HG03354 (cell line): ENCODE measurements at regions not wholly inside any gene's neighbourhood (a gene's known extent, or its start where the extent isn't known, plus 50 kb on each side); places are given as distances from the start of the nearest gene placed in this dataset.
A peak's percentile ranks its signal among the peaks of the same experiment; 100 is the strongest.
"Not testable (repeated sequence)": the region's sequence is repeated elsewhere in the genome, so short reads cannot be mapped to it uniquely, and the experiment has no call there.

Source experiments
- ATAC-seq: cut with Tn5 transposase; IDR thresholded peaks from one replicate; pipeline ENCODE4 v1.9.1; 2021; ENCODE audit warnings: mild to moderate bottlenecking; ENCODE audit not compliant: unreplicated experiment, poor library complexity, severe bottlenecking

- ATAC-seq, result no peak
Measured at GRCh38 chr2:185241556-185241955, 497.0 kb upstream of the FSIP2 start.

DNA sequence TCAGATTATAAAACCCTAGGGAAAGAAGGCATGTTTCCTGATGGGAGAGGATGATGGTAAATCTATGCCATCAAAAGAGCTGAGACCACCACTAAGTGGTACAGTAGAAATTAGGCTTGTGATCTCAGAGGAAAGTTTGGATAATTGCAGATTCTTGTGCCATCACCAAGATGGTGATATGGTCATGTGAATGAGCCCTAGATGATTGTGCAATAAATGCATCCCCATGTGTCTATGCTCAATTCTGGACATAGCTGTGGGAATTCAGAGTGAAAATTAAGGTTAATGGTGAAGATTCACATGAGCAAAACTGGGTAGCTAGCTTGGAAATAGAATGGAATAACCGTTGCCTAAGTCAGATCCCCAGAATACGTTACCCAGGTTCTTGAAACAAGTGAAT lies 496.1 kb upstream of the FSIP2 start:
- ATAC-seq, result no peak

DNA sequence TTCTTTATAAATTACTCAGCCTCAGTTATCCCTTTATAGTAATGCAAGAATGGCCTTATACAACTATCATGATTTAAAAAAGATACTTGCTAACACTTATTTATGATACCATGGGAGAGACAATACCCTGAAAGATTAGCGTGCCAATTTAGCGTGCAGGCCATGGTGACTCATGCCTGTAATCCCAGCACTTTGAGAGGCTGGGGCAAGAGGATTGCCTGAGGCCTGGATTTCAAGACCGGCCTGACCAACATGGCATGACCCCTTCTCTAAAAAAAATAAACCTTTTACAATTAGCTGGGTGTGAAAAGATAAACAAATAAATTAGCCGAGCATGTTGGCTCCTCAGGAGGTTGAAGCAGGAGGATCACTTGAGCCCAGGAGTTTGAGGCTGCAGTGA lies 493.4 kb upstream of the FSIP2 start:
- ATAC-seq, result no peak

GRCh38 chr2:185245806-185246205 lies 492.8 kb upstream of the FSIP2 start:
- ATAC-seq, result no peak

DNA sequence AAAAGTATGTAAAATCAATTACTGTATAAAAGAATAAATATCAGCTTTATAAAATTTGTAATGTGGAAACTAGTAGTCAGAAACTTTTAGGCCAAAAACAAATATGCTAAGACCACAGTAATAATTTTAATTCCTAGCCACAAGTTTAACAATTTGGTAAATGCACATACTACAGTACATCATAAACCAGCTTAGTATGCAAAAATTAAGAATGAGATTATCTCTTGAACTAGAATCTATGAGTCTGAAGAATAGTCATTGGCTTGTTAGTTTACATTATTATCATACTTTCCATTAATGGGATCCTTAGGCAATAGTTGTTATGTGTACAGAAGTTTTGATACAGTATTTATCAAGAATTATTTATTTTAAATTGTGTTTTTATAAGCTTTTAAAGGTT lies 491.9 kb upstream of the FSIP2 start:
- no peak for ATAC-seq

GRCh38 chr2:185255566-185255965 lies 483.0 kb upstream of the FSIP2 start:
- ATAC-seq, result no peak

GRCh38 chr2:185265747-185266146 lies 472.9 kb upstream of the FSIP2 start:
- no peak for ATAC-seq

- ATAC-seq, result no peak
Measured at GRCh38 chr2:185268651-185269050, 470.0 kb upstream of the FSIP2 start.

DNA sequence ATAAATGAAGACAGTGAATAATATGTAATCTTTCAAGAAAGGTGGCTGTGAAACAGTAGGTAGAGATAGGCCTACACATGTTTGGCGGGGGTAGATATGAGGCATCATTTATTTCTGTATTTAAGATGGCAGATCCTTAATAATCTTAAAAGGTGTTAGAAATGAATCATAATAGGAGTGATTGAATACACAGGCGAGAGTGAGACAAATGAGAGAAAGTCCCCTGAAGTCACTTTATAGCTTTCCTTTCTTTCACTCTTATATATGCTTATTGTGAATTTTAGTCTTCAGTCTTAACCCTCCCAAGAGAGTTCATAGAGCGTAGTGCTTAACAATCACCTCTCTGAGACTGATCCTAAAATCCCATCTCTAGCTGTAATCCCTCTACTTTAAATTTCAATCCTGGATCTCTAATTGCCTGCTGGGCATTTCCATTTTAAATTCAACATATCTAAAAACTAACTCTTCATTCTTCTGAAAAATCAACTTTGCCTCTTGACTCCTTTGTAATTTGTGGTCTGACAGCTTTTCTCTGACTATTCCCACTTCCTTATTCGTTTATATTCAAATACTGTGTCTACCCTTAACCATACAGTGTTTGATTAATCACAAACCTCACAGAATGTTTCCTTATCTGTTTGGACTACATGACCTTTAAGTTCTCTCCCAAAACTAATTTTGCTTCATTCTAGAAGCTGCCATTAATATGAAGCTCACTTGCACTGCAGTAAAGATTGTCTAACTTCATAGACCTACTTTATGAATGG lies 463.7 kb upstream of the FSIP2 start:
- ATAC-seq, result no peak

GRCh38 chr2:185275979-185276378 lies 462.6 kb upstream of the FSIP2 start:
- not testable (repeated sequence) for ATAC-seq

- ATAC-seq, result no peak
Measured at GRCh38 chr2:185278761-185279160, 459.8 kb upstream of the FSIP2 start.

- ATAC-seq, result peak; percentile 55
Measured at GRCh38 chr2:185279999-185280398, 458.6 kb upstream of the FSIP2 start.

GRCh38 chr2:185284696-185285095 lies 453.9 kb upstream of the FSIP2 start:
- ATAC-seq, result no peak

DNA sequence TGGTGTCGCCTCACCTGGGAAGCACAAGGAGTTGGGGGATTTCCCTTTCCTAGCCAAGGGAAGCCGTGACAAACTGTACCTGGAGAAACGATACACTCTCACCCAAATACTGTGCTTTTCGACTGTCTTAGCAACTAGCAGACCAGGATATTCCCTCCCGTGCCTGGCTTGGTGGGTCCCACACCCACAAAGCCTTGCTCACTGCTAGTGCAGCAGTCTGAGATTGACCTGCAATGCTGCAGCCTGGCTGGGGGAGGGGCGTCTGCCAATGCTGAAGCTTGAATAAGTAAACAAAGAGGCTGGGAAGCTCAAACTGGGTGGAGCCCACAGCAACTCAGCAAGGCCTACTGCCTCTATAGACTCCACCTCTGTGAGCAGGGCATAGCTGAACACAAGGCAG lies 448.6 kb upstream of the FSIP2 start:
- ATAC-seq, result not testable (repeated sequence)

DNA sequence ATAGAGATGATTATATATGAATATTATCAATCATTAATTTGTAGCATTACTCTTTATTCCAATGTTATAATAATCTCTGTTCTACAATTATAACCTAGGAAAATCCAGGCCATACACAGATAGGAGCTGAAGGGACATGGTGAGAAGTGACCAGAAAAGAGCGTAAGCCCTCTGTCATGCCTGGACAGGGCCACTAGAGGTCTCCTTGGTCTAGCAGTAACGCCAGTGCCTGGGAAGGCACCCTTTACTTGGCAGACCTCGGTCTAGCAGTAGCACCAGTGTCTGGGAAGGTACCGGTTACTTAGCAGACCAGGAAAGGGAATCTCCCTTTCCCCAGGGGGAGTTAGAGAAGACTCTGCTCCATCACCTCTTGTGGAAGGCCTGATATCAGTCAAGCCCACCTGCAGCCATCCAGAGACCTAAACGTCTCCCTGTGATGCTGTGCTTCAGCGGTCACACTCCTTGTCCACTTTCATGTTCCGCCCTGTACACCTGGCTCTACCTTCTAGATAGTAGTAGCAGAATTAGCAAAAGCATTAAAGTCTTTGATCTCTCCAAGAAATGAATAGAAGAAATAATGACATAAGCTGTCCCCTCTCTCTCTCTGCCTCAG lies 447.5 kb upstream of the FSIP2 start:
- peak; percentile 99 for ATAC-seq

DNA sequence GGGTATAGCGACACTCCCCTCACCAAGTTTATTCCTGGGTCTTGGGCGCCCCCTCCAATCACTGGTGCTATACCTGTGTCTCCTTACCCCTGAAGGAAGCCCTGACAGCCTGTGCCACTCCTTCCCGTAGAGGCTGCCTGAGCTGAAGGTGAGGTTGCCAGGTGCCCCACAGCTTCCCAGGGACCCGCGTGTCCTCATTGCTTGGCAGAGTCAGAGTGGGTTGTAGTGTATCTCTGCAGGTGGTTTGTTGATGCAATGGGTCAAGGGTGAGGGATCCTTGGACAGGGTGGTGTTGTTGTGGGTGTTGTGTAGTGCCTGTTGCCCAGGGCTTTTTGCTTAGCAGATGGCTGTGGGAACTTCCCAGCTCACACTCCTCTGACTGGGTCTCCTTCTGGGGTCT lies 438.7 kb upstream of the FSIP2 start:
- ATAC-seq, result no peak

GRCh38 chr2:185306119-185306518 lies 432.5 kb upstream of the FSIP2 start:
- no peak for ATAC-seq

DNA sequence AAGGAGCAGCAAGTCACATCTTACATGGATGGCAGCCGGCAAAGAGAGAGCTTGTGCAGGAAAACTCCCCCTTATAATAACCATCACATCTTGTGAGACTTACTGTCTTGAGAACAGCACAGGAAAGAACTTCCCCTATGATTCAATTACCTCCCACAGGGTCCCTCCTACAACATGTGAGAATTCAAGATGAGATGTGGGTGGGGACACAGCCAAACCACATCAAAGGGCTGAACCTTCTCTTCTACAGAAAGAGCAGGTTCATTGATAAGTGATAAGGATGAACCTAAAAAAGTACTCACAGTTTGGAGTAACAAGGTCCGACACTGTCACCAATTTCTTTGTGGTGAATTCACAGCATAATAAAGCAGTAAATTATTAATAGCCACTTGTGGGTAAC lies 422.2 kb upstream of the FSIP2 start:
- no peak for ATAC-seq

DNA sequence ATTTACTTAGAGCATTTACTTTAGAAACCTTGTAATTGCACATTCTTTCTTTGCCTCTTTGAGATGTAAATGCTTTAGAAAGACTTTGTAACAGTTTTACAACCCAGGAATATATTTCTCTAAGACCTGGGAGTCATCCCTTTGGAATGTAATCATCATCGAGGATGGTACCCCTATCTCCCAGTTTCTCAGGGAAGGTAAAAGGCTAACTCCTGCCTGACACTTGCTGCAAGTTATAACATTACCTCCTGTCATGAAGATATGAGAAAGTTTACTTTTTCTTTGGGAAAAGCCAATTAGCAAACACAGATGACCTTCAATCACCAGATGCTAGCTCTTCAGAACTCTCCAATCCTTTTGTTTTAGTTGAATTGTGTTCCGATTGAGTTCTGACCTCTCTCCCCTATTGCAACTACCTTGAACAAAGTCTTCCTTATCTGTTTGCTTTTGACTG lies 420.3 kb upstream of the FSIP2 start:
- no peak for ATAC-seq

DNA sequence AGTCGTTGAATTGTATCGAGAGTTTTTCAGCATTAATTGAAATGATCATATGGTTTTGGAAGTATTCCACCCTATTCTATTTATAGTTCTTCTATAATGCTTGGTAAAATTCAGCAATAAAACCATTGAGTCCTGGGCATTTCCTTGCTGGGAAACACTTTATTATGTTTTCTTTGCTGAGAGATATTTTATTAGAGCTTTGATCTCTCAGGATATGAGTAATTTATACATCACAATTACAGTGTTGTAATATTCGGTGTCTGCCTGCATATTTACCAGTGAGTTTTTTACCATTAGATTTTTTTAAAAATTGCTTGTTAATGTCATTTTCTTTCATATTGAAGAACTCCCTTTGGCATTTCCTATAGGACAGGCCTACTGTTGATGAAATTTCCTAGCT lies 402.7 kb upstream of the FSIP2 start:
- no peak for ATAC-seq

DNA sequence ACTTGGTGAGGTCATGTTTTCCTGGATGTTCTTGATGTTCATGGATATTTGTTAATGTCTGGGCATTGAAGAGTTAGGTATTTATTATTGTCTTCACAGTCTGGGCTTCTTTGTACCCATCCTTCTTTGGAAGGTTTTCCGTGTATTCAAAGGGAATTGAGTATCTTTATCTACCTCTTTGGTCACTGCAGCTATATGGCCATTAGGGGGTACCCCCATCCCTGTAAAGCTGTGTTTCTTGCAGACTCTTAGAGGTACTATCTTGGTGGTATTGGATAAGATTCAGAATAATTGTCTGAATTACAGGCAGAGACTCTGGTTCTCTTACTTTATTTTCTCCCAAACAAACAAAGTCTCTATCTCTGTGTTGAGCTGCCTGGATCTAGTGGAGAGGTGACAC lies 401.6 kb upstream of the FSIP2 start:
- no peak for ATAC-seq

DNA sequence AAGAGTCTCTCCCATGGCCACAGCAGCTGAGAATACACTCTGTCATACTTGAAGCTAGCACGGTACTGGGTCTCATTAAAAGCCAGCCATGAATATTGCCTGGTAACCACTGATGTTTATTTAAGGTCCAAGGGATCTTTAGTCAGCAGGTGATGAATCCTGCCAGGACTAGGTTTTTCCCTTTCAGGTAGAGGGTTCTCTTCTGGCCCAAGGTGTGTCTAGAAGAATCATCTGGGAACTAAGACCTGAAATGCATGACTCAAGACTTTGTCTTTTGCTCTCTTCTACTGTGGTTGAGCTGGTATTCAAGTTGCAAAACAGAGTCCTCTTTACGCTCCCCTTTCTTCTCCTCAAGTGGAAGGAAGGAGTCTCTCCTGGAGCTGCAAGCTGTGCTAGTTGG lies 400.5 kb upstream of the FSIP2 start:
- no peak for ATAC-seq
